ENCODE measurements at regions not wholly inside any gene's neighbourhood (a gene's known extent, or its start where the extent isn't known, plus 50 kb on each side); places are given as distances from the start of the nearest gene placed in this dataset.

DNA sequence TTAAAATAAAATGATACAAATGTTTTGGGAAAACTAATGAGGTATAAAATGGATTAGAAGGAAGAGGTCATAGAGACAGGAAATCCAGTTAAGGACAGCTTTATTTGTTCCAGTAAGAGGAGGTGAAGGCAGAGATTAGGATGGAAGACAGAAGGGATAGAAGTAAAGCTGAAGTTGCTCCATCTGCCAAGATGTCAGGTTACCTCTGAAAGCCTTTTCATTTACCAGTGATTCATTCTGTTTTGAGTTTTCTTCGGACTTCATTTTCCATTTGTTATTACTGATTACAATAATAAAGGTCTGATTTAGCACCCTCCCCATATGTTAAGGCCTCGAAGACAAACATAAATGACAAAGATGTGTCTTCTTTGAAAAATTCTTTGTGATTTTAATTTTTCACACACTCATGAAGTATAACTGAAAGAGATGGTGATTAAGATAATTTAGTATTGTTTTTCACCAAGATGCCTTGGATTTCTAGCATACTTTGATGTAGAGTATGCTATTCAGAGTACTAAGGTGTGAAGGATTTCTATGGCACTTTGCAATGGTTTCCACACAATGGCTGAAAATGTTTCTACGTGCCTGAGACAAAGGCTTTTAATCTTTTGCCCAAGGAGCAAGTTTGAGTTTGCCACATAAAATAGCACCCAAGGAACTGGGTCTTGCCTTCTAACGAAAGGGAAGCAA is 75.4 kb upstream of the PLAAT1 start:
- no peak for ATAC-seq
- H3K4me1 Mint-ChIP-seq, result no peaks in the 10 kb centered on the region

GRCh38 chr3:193168931-193169330 is 72.1 kb upstream of the PLAAT1 start:
- ATAC-seq (no peak), DNase-seq (ENCODE audit: low spot score) (no peak)
- Mint-ChIP-seq H3K27ac (no peak overlapping the region), H3K4me3 (no peak overlapping the region), H3K27me3 (ENCODE audit: low read depth) (no peaks in the 10 kb centered on the region), H3K9me3 (peaks cover 4% of the 10 kb centered on the region; the same call in 1 of the 2 replicates), H3K4me1 (no peaks in the 10 kb centered on the region), H3K36me3 (no peaks in the 10 kb centered on the region)
- CTCF ChIA-PET, result no interaction called here
- TF ChIP-seq, protein P1, sequence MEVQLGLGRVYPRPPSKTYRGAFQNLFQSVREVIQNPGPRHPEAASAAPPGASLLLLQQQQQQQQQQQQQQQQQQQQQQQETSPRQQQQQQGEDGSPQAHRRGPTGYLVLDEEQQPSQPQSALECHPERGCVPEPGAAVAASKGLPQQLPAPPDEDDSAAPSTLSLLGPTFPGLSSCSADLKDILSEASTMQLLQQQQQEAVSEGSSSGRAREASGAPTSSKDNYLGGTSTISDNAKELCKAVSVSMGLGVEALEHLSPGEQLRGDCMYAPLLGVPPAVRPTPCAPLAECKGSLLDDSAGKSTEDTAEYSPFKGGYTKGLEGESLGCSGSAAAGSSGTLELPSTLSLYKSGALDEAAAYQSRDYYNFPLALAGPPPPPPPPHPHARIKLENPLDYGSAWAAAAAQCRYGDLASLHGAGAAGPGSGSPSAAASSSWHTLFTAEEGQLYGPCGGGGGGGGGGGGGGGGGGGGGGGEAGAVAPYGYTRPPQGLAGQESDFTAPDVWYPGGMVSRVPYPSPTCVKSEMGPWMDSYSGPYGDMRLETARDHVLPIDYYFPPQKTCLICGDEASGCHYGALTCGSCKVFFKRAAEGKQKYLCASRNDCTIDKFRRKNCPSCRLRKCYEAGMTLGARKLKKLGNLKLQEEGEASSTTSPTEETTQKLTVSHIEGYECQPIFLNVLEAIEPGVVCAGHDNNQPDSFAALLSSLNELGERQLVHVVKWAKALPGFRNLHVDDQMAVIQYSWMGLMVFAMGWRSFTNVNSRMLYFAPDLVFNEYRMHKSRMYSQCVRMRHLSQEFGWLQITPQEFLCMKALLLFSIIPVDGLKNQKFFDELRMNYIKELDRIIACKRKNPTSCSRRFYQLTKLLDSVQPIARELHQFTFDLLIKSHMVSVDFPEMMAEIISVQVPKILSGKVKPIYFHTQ (CRISPR knock-in tag; IDR thresholded peaks at IDR 0.05), result no peak
- TF ChIP-seq CREB1 (CRISPR knock-in tag; IDR thresholded peaks at IDR 0.05) (no peak), TCF7 (CRISPR knock-in tag; IDR thresholded peaks at IDR 0.05; ENCODE audit: low read depth) (no peak), ELF4 (CRISPR knock-in tag; IDR thresholded peaks at IDR 0.05; ENCODE audit: low read depth) (no peak), ATF1 (CRISPR knock-in tag; IDR thresholded peaks at IDR 0.05) (no peak)
- POLR2A ChIA-PET, result no interaction called here

More for the DNA sequence above, 75.4 kb upstream of the PLAAT1 start:
- CTCF ChIA-PET, result no interaction called here
- no peaks in the 10 kb centered on the region for H3K36me3 Mint-ChIP-seq
- H3K27me3 Mint-ChIP-seq (ENCODE audit: low read depth), result no peaks in the 10 kb centered on the region
- H3K27ac Mint-ChIP-seq, result no peak overlapping the region
- no peak for TF ChIP-seq TEAD1 (CRISPR knock-in tag; IDR thresholded peaks at IDR 0.05)
- no peak for TF ChIP-seq EMX1 (CRISPR knock-in tag; IDR thresholded peaks at IDR 0.05)
- TF ChIP-seq, protein P2, sequence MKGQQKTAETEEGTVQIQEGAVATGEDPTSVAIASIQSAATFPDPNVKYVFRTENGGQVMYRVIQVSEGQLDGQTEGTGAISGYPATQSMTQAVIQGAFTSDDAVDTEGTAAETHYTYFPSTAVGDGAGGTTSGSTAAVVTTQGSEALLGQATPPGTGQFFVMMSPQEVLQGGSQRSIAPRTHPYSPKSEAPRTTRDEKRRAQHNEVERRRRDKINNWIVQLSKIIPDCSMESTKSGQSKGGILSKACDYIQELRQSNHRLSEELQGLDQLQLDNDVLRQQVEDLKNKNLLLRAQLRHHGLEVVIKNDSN (CRISPR knock-in tag; IDR thresholded peaks at IDR 0.05), result no peak
- TF ChIP-seq NR2C2 (CRISPR knock-in tag; IDR thresholded peaks at IDR 0.05), result no peak
- no peak for TF ChIP-seq FOXJ3 (CRISPR knock-in tag; IDR thresholded peaks at IDR 0.05; ENCODE audit: borderline replicate concordance)
- no peak for TF ChIP-seq ATF1 (CRISPR knock-in tag; IDR thresholded peaks at IDR 0.05)
- TF ChIP-seq TEAD4 (CRISPR knock-in tag; IDR thresholded peaks at IDR 0.05), result no peak
- TF ChIP-seq, protein P3, sequence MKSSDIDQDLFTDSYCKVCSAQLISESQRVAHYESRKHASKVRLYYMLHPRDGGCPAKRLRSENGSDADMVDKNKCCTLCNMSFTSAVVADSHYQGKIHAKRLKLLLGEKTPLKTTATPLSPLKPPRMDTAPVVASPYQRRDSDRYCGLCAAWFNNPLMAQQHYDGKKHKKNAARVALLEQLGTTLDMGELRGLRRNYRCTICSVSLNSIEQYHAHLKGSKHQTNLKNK (CRISPR knock-in tag; IDR thresholded peaks at IDR 0.05), result no peak
- no peak for TF ChIP-seq NFYB (CRISPR knock-in tag; conservative IDR thresholded peaks at IDR 0.05; ENCODE audit: low read depth)
- no peak for TF ChIP-seq OVOL2 (CRISPR knock-in tag; IDR thresholded peaks at IDR 0.05; ENCODE audit: borderline replicate concordance)
- no peak for TF ChIP-seq ESRRA (CRISPR knock-in tag; IDR thresholded peaks at IDR 0.05; ENCODE audit: borderline replicate concordance)
- no peak for TF ChIP-seq E2F1 (CRISPR knock-in tag; IDR thresholded peaks at IDR 0.05)
- TF ChIP-seq, protein P4, sequence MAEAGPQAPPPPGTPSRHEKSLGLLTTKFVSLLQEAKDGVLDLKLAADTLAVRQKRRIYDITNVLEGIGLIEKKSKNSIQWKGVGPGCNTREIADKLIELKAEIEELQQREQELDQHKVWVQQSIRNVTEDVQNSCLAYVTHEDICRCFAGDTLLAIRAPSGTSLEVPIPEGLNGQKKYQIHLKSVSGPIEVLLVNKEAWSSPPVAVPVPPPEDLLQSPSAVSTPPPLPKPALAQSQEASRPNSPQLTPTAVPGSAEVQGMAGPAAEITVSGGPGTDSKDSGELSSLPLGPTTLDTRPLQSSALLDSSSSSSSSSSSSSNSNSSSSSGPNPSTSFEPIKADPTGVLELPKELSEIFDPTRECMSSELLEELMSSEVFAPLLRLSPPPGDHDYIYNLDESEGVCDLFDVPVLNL (CRISPR knock-in tag; IDR thresholded peaks at IDR 0.05; ENCODE audit: borderline replicate concordance, low read depth), result no peak
- no peak for TF ChIP-seq KAT7 (CRISPR knock-in tag; IDR thresholded peaks at IDR 0.05; ENCODE audit: borderline replicate concordance)
- TF ChIP-seq PRRX2 (CRISPR knock-in tag; IDR thresholded peaks at IDR 0.05), result no peak
- TF ChIP-seq ELF4 (CRISPR knock-in tag; IDR thresholded peaks at IDR 0.05; ENCODE audit: low read depth), result no peak
- TF ChIP-seq GABPB1 (CRISPR knock-in tag; IDR thresholded peaks at IDR 0.05), result no peak
- H3K4me3 Mint-ChIP-seq, result no peak overlapping the region
- no peak for DNase-seq (ENCODE audit: low spot score)
- H3K9me3 Mint-ChIP-seq, result no peaks in the 10 kb centered on the region
- POLR2A ChIA-PET, result no interaction called here
